Endothelial cell of umbilical vein (primary cell): ENCODE measurements at regions not wholly inside any gene's neighbourhood (a gene's known extent, or its start where the extent isn't known, plus 50 kb on each side); places are given as distances from the start of the nearest gene placed in this dataset.

Experiments used
- EZH2 ChIP-seq: IDR thresholded peaks from 2 replicates; pipeline ENCODE4 v1.6.1; 2012; ENCODE audit warnings: borderline replicate concordance, low read depth, mild to moderate bottlenecking, moderate library complexity, low read length, inconsistent platforms; ENCODE audit not compliant: severe bottlenecking
- FOS ChIP-seq: IDR thresholded peaks from 2 replicates; pipeline ENCODE4 v1.6.1; 2011; ENCODE audit warnings: mild to moderate bottlenecking, low read length, moderate library complexity, borderline replicate concordance; ENCODE audit not compliant: insufficient read depth
- GATA2 ChIP-seq: IDR thresholded peaks from 2 replicates; pipeline ENCODE4 v1.7.0; 2011; ENCODE audit warnings: low read depth, mild to moderate bottlenecking, moderate library complexity, mixed read lengths, low read length; ENCODE audit not compliant: insufficient read length, insufficient read depth
- JUN ChIP-seq: IDR thresholded peaks from 2 replicates; pipeline ENCODE4 v1.6.1; 2011; ENCODE audit warnings: borderline replicate concordance, low read depth; ENCODE audit not compliant: insufficient read length, insufficient read depth
- MAX ChIP-seq: IDR thresholded peaks from 2 replicates; pipeline ENCODE4 v1.6.1; 2011; ENCODE audit not compliant: insufficient read depth, insufficient read length
- MYC ChIP-seq: IDR thresholded peaks from one replicate; pipeline ENCODE4 v1.6.1; 2011; ENCODE audit warnings: mild to moderate bottlenecking, low read depth, low read length
- POLR2A ChIP-seq: IDR thresholded peaks from 2 replicates; pipeline ENCODE4 v1.6.1; 2012; ENCODE audit warnings: low read depth, mild to moderate bottlenecking, control low read depth, low read length
- POLR2AphosphoS5 ChIP-seq: IDR thresholded peaks from 2 replicates; pipeline ENCODE4 v1.6.1; 2012; ENCODE audit warnings: low read depth, mild to moderate bottlenecking, control low read depth, low read length, moderate library complexity; ENCODE audit not compliant: insufficient read depth
- TF ChIP-seq, protein P1 (sequence below), 2 donors: IDR thresholded peaks; 1 replicate in 1 of 2; 2 replicates in 1 of 2; pipeline ENCODE4 v1.5.1; 2011; ENCODE audit warnings: low read length in 2 of 2, mild to moderate bottlenecking in 2 of 2, moderate library complexity in 2 of 2, control low read depth in 1 of 2, inconsistent platforms in 1 of 2, low read depth in 1 of 2; ENCODE audit not compliant: insufficient read depth in 1 of 2; ENCODE audit errors: extremely low read depth in 1 of 2

- TF ChIP-seq, protein P1, sequence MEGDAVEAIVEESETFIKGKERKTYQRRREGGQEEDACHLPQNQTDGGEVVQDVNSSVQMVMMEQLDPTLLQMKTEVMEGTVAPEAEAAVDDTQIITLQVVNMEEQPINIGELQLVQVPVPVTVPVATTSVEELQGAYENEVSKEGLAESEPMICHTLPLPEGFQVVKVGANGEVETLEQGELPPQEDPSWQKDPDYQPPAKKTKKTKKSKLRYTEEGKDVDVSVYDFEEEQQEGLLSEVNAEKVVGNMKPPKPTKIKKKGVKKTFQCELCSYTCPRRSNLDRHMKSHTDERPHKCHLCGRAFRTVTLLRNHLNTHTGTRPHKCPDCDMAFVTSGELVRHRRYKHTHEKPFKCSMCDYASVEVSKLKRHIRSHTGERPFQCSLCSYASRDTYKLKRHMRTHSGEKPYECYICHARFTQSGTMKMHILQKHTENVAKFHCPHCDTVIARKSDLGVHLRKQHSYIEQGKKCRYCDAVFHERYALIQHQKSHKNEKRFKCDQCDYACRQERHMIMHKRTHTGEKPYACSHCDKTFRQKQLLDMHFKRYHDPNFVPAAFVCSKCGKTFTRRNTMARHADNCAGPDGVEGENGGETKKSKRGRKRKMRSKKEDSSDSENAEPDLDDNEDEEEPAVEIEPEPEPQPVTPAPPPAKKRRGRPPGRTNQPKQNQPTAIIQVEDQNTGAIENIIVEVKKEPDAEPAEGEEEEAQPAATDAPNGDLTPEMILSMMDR (IDR thresholded peaks at IDR 0.05; ENCODE audit: extremely low read depth in 1 of 2, insufficient read depth in 1 of 2, low read depth in 1 of 2, low read length in 2 of 2) = no peak
- TF ChIP-seq MAX (no peak), MYC (no peak), POLR2AphosphoS5 (no peak), EZH2 (no peak), POLR2A (no peak), JUN (no peak), FOS (no peak), GATA2 (no peak)
These were observed 231.4 kb downstream of the CHRM3 start for GRCh38 chr1:239617731-239618130.
